K562 (cell line): ENCODE measurements at regions not wholly inside any gene's neighbourhood (a gene's known extent, or its start where the extent isn't known, plus 50 kb on each side); places are given as distances from the start of the nearest gene placed in this dataset.

Experiments
- ATAC-seq: fragments of 200-7000 bp; cut with Tn5 transposase; 3 replicates; pipeline ENCODE4 v1.9.1; 2020; ENCODE audit warnings: moderate library complexity
- BruUV-seq: library from RNA; stranded (reverse); fragments of 400-500 nt; replicated peaks from 2 replicates; lab custom pipeline; 2021; lab: Mats Ljungman, UMichigan
- CTCF ChIA-PET: fragments of 300-600 bp; formaldehyde crosslinking; extraction: SDS; loops from one replicate; lab custom pipeline; 2021; ENCODE audit warnings: low intra/inter-chr PET ratio; lab: Yijun Ruan, JAX
- POLR2A ChIA-PET: fragments of 300-600, 350-650 bp; sonication (Branson Sonifier 250); formaldehyde crosslinking; extraction: SDS; loops from one replicate; lab custom pipeline; 2021; ENCODE audit warnings: antibody characterized with exemption, inconsistent platforms; lab: Yijun Ruan, JAX
- DNase-seq, 4 experiments: peaks; one replicate each; pipeline versions ENCODE4 v3.0.0 to v3.0.0-alpha.2; 2011 to 2018; ENCODE audit warnings: low spot score in 3 of 4, mixed read lengths in 3 of 4; ENCODE audit errors: extremely low read depth in 1 of 4
- FAIRE-seq: peaks from 2 replicates; lab custom pipeline; 2011; peaks lifted over from hg19 to GRCh38; lab: Jason Lieb, UNC
- H2AFZ ChIP-seq: 2 replicates; pipeline ENCODE4 v1.6.0; 2011; ENCODE audit warnings: low read depth, low read length, control low read depth, inconsistent platforms
- H3K27ac ChIP-seq: fragments of 200-600 bp; 3 replicates; pipeline ENCODE4 v1.8.0; 2011; ENCODE audit warnings: low read depth, mild to moderate bottlenecking, control low read depth, inconsistent platforms, low read length, moderate library complexity, mixed read lengths; ENCODE audit errors: extremely low read depth
- H3K27me3 ChIP-seq, 2 experiments: fragments of 300-600 bp in 1 of 2; 2 replicates in 1 of 2; 3 replicates in 1 of 2; pipeline versions ENCODE4 v1.6.0 to v1.8.0; 2011; ENCODE audit warnings: inconsistent platforms in 2 of 2, low read length in 2 of 2, mild to moderate bottlenecking in 1 of 2, mixed read lengths in 1 of 2, moderate library complexity in 1 of 2; ENCODE audit not compliant: control insufficient read depth in 2 of 2, insufficient read depth in 2 of 2
- H3K36me3 ChIP-seq: fragments of 300-600 bp; 3 replicates; pipeline ENCODE4 v1.8.0; 2011; ENCODE audit warnings: mild to moderate bottlenecking, low read length, inconsistent platforms; ENCODE audit not compliant: control insufficient read depth, insufficient read depth
- H3K4me1 ChIP-seq, 2 experiments: fragments of 200-600 bp in 1 of 2; replicated peaks in 1 of 2; 2 replicates in 1 of 2; 3 replicates in 1 of 2; pipeline versions ENCODE4 v1.5.1 to v1.8.0; 2011; ENCODE audit warnings: inconsistent platforms in 2 of 2, low read length in 2 of 2, mild to moderate bottlenecking in 1 of 2, mixed read lengths in 1 of 2, moderate library complexity in 1 of 2; ENCODE audit not compliant: control insufficient read depth in 2 of 2, insufficient read depth in 2 of 2
- H3K4me2 ChIP-seq: 2 replicates; pipeline ENCODE4 v1.6.1; 2011; ENCODE audit warnings: low read length, control low read depth, inconsistent platforms, mixed read lengths; ENCODE audit not compliant: insufficient read depth
- H3K4me3 ChIP-seq: fragments of 200-600 bp; sonication (generic), shearing (Covaris generic); 2 replicates; pipeline ENCODE4 v1.5.1; 2016; ENCODE audit warnings: control low read depth, inconsistent platforms
- H3K79me2 ChIP-seq: fragments of 200-600 bp; 3 replicates; pipeline ENCODE4 v1.8.0; 2011; ENCODE audit warnings: low read length, inconsistent platforms; ENCODE audit not compliant: control insufficient read depth, insufficient read depth
- H3K9ac ChIP-seq, 2 experiments: 2 replicates each; pipeline versions ENCODE4 v1.6.0 to v1.6.1; 2011; ENCODE audit warnings: low read depth in 2 of 2, low read length in 2 of 2, control low read depth in 1 of 2, inconsistent platforms in 1 of 2, mild to moderate bottlenecking in 1 of 2, mixed read lengths in 1 of 2; ENCODE audit not compliant: insufficient read depth in 1 of 2
- H3K9me1 ChIP-seq: one replicate; pipeline ENCODE4 v1.6.0; 2011; ENCODE audit warnings: inconsistent platforms, mild to moderate bottlenecking, low read length, moderate library complexity; ENCODE audit not compliant: control insufficient read depth, insufficient read depth
- H3K9me3 ChIP-seq: replicated peaks from 2 replicates; pipeline ENCODE4 v1.5.1; 2011; ENCODE audit warnings: low read depth, low read length, inconsistent platforms; ENCODE audit not compliant: control insufficient read depth, insufficient read depth
- H4K20me1 ChIP-seq: replicated peaks from 2 replicates; pipeline ENCODE4 v1.6.1; 2011; ENCODE audit warnings: low read length, inconsistent platforms, mixed read lengths; ENCODE audit not compliant: control insufficient read depth, insufficient read depth
- ERF ChIP-seq: fragments of 450-650 bp; formaldehyde crosslinking; IDR thresholded peaks from 2 replicates; pipeline ENCODE4 v1.4.0; 2020; ENCODE audit warnings: mild to moderate bottlenecking, mixed read lengths
- FUS ChIP-seq: fragments of 200-400 bp; formaldehyde crosslinking; optimal IDR thresholded peaks from 2 replicates; pipeline ENCODE3; 2017; ENCODE audit warnings: low read depth, low read length
- NRF1 ChIP-seq, 2 experiments: fragments of 450-650 bp; IDR thresholded peaks in 1 of 2; conservative IDR thresholded peaks in 1 of 2; 2 replicates each; pipeline ENCODE4 v1.6.1; 2014; ENCODE audit warnings: mild to moderate bottlenecking in 2 of 2
- PCBP2 ChIP-seq: fragments of 200-400 bp; formaldehyde crosslinking; IDR thresholded peaks from 2 replicates; pipeline ENCODE4 v1.6.1; 2018; ENCODE audit warnings: low read length, low read depth, mild to moderate bottlenecking, moderate library complexity; ENCODE audit not compliant: poor library complexity, severe bottlenecking
- RBM25 ChIP-seq: fragments of 200-400 bp; formaldehyde crosslinking; IDR thresholded peaks from 2 replicates; pipeline ENCODE4 v1.6.1; 2018; ENCODE audit warnings: low read length, low read depth, moderate library complexity; ENCODE audit not compliant: severe bottlenecking
- TEAD1 ChIP-seq, 2 experiments: fragments of 450-650 bp in 1 of 2; sonication (generic) in 1 of 2; formaldehyde crosslinking; IDR thresholded peaks; 2 replicates each; pipeline versions ENCODE4 v1.4.0 to v1.8.0; 2020 to 2022; ENCODE audit warnings: mild to moderate bottlenecking in 2 of 2, missing genetic modification reagents in 1 of 2
- ZEB2 ChIP-seq: fragments of 450-650 bp; IDR thresholded peaks from 2 replicates; pipeline ENCODE4 v1.6.1; 2016
- ZFX ChIP-seq: sonication (generic); formaldehyde crosslinking; IDR thresholded peaks from 2 replicates; pipeline ENCODE4 v1.8.0; 2022; ENCODE audit warnings: mild to moderate bottlenecking, missing genetic modification reagents, moderate library complexity
- ZMIZ1 ChIP-seq, 2 experiments: fragments of 150-350 bp in 1 of 2; IDR thresholded peaks; 2 replicates each; pipeline ENCODE4 v1.6.1; 2012 to 2016; ENCODE audit warnings: low read depth in 2 of 2, low read length in 2 of 2, mild to moderate bottlenecking in 1 of 2, moderate library complexity in 1 of 2
- ZNF224 ChIP-seq: sonication (generic); formaldehyde crosslinking; IDR thresholded peaks from 2 replicates; pipeline ENCODE4 v1.8.0; 2022; ENCODE audit warnings: mild to moderate bottlenecking, missing genetic modification reagents
- ZNF232 ChIP-seq: sonication (generic); formaldehyde crosslinking; IDR thresholded peaks from 2 replicates; pipeline ENCODE4 v1.8.0; 2022; ENCODE audit warnings: mild to moderate bottlenecking, missing genetic modification reagents
- in situ Hi-C: fragments of 300-500 bp; cut with MboI; formaldehyde crosslinking; loops from 4 replicates; pipeline ENCODE4 v1.15.0; 2018; ENCODE audit warnings: inconsistent platforms, mixed read lengths
- intact Hi-C: fragments of 100-400 bp; cut with micrococcal nuclease; formaldehyde crosslinking; loops from 2 replicates; pipeline ENCODE4 v1.14.2; 2022

- no peaks in the 10 kb centered on the region for H3K79me2 ChIP-seq
- no peaks in the 10 kb centered on the region for H3K9me3 ChIP-seq
- ChIA-PET POLR2A (no interaction called here), CTCF (no interaction called here)
- no peak overlapping the region for H3K4me2 ChIP-seq
- H3K4me3 ChIP-seq, result no peak overlapping the region
- TF ChIP-seq ZNF232 (CRISPR knock-in tag), result no peak
- TF ChIP-seq TEAD1 (CRISPR knock-in tag; IDR thresholded peaks at IDR 0.05), result no peak
- TF ChIP-seq ERF, result no peak
- no peak for TF ChIP-seq ZEB2
- no peak for TF ChIP-seq ZMIZ1 (IDR thresholded peaks at IDR 0.05; ENCODE audit: low read depth in 2 of 2, low read length in 2 of 2)
- no peak for TF ChIP-seq NRF1 (conservative IDR thresholded peaks at IDR 0.05 in 1 of 2, IDR thresholded peaks at IDR 0.05 in 1 of 2)
- TF ChIP-seq RBM25, result no peak
- TF ChIP-seq PCBP2, result no peak
- no peak for TF ChIP-seq ZNF224 (CRISPR knock-in tag)
- no peak for TF ChIP-seq ZFX (CRISPR knock-in tag)
- no peak for TF ChIP-seq FUS
- in situ Hi-C loops, result no loop called here
- H3K27ac ChIP-seq, result no peak overlapping the region
- no peak overlapping the region for H3K9ac ChIP-seq
- H2AFZ ChIP-seq, result no peak overlapping the region
- no TSS peak for BruUV-seq
- H3K36me3 ChIP-seq, result no peaks in the 10 kb centered on the region
- DNase-seq, result no peak
- H4K20me1 ChIP-seq, result no peaks in the 10 kb centered on the region
- H3K9me1 ChIP-seq, result no peaks in the 10 kb centered on the region
- H3K4me1 ChIP-seq, result no peaks in the 10 kb centered on the region
- H3K27me3 ChIP-seq, result no peaks in the 10 kb centered on the region
- intact Hi-C loops, result no loop called here
- FAIRE-seq, result no peak
- no peak for ATAC-seq
Measured at GRCh38 chr6:88266126-88266525, 100.0 kb upstream of the CNR1 start.
